ENCODE measurements at regions not wholly inside any gene's neighbourhood (a gene's known extent, or its start where the extent isn't known, plus 50 kb on each side); places are given as distances from the start of the nearest gene placed in this dataset.
"Not testable (repeated sequence)": the region's sequence is repeated elsewhere in the genome, so short reads cannot be mapped to it uniquely, and the experiment has no call there.

- not testable (repeated sequence) for DNase-seq (ENCODE audit: low read depth in 2 of 2)
Measured at GRCh38 chr16:51977506-51977905, 569.4 kb downstream of the TOX3 start.

GRCh38 chr16:51971184-51971583 lies 575.8 kb downstream of the TOX3 start:
- DNase-seq (ENCODE audit: low read depth in 2 of 2), result no peak

DNA sequence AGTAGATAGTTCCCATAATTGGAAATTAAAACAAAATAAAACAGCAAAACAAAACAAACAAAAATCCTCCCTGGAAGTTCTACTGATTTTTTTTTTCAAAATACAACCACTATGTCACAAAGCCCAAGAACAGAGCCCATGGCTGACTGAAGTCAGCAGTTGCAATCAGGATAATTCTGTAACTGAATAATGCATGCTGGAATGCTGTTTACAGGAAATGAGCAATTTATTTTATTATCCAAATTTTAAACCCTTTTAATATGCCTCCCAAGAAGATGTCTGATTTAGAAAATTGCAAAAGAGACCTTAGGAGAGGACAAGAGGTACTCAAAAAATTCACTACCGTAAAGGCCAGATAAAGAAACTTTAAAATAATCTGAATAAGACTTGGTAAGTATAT lies 578.2 kb downstream of the TOX3 start:
- no peak for DNase-seq (ENCODE audit: low read depth in 2 of 2)

DNA sequence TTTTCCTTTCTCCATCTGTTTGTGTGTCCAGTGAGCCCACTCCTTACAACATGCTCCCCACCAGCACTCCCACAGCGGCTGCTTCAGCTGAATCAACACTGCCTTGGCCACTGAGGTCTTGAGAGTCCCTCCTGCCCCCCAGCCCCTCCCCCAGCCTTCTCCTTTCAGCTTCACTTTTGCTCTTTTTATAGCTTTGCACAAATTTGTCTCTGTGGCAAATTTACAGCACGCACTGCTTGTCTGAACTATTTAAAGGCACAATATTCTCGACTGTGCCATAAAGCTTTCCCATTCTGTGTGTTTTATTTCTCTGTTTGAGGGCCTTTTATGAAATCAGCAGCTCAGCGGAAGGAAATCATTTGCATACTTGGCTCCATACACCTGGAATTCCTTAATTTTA lies 579.3 kb downstream of the TOX3 start:
- no peak for DNase-seq (ENCODE audit: low read depth in 2 of 2)

- no peak for DNase-seq (ENCODE audit: low read depth in 2 of 2)
Measured at GRCh38 chr16:51960931-51961330, 586.0 kb downstream of the TOX3 start.

DNA sequence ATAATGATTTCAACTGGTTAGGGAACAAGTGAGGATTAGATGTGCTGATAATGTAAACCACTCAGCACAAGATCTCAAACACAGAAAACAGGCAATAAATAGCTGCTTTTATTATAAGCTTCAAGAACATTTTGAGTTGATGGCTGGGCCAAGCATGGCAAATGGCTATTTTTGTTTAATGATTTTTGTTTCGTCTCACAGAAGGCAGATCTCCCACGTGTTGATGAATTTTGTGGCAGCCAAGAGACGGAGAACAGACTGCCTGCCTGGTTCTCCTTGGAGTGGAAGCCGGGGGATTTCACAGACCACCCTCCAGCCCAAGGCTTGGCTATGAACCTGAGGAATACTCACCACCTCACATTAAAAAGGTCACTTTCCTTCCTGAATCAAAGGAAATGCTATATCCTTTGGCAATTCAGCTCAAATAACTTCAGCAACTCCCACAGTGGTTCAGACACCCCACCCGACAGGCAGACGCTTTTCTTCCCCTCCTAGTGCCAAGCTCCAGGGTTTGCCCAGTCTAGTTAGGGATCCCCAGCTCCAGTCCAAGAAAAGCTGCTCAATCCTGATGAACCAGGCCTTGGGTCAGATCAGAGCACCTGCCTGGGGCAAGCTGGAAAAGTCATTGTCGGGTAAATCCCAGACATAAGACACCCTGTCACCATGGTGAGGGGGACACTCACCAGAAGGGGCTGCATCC lies 593.5 kb downstream of the TOX3 start:
- no peak for DNase-seq (ENCODE audit: low read depth in 2 of 2)

DNA sequence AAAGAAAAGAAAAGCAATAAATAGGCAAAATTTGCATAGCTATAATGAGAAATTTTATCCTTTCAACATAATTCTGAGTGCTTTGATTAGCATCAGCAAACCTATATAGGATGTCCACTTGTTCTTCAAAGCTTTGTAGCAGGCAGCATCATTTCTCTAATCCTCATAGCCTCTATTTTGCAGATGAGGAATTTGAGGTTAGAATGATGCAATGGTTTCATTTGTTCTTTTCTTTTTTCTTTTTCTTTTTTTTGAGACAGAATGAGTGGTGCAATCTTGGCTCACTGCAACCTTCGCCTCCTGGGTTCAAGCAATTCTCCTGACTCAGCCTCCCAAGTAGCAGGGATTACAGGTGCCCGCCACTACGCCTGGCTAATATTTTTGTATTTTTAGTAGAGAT lies 594.4 kb downstream of the TOX3 start:
- DNase-seq (ENCODE audit: low read depth in 2 of 2), result no peak

DNA sequence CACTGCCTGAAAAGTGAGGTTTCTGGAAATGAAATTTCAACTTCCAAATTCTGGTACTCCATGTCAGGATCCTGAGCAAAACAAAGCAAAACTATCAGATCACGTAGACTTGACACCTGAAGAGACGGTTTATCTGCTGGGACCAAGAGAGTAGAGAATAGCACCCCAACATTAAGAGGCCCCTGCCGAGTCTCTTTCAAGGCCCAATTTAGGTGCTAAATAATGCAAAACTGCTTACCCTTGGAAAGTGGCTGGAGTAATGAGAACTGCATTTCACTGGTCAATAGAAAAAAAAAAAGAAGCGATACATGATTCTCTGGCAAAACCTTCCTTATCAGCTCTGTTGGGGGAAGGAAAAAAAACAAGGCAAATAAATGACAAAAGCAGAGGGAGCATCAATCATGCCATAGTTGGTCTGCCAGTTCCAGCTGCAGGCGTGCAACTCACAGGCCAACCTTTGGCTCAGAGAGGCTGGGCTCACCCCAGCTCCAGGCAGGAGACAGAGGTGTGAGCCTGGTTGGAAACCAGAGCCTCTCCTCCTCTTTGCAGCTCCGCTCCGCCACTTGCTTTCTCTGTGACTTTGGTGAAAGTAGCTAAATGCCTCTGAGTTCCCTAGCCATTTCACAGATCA lies 595.2 kb downstream of the TOX3 start:
- no peak for DNase-seq (ENCODE audit: low read depth in 2 of 2)

DNA sequence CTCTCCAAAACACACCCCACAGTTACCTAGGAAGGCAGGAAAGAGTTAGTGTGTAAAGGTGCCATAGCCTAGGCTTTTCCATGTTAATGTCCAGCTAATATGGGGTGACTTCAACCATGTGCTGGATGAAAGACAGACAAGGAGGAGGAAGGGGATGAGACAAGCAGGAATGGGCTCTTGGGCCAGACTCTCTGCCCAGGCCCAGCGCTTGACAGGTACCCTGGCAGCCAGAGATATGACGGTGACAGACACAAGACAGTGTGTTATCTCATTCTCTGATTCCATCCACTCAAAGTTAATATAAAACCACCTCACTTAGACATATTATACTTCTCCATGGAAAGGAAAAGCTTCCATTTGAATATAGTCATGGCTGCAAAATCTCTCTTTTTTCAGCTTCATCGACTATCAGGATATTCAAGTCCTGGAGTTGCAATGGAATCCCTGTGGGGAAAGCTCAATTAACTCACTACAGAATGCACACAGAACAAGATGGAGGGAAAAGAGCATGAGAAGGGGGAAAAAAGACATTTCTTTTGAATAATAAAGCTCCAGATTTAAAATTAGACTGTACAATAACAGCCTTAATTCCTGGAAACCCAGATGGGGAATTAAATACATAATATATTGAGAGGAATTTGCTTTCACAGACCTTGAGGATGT lies 596.7 kb downstream of the TOX3 start:
- DNase-seq (ENCODE audit: low read depth in 2 of 2), result no peak

GRCh38 chr16:51949282-51949681 lies 597.7 kb downstream of the TOX3 start:
- DNase-seq (ENCODE audit: low read depth in 2 of 2), result no peak

- DNase-seq (ENCODE audit: low read depth in 2 of 2), result no peak
Measured at GRCh38 chr16:51941412-51941811, 605.5 kb downstream of the TOX3 start.

DNA sequence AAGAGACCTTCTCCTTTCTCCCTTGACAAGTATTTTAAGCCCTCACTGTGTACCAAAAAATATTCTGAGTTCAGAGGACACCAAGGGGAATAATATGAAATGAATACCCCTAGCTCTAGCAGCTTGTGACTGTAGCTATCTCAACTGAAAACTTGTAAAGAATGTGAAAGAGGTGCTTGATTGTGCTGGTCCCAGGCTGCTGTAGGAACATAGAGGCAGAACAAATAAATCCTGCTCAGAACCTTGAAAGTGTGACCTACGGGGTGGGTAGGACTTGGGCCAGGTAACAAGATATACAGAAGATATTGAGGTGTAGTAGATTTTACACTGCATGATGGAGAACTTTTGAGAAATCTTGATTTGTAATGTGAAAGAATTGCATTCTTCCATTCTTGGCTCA lies 606.8 kb downstream of the TOX3 start:
- DNase-seq (ENCODE audit: low read depth in 2 of 2), result no peak

- DNase-seq (ENCODE audit: low read depth in 2 of 2), result no peak
Measured at GRCh38 chr16:51939378-51939871, 607.5 kb downstream of the TOX3 start.

- no peak for DNase-seq (ENCODE audit: low read depth in 2 of 2)
Measured at GRCh38 chr16:51938861-51939260, 608.1 kb downstream of the TOX3 start.

- DNase-seq (ENCODE audit: low read depth in 2 of 2), result no peak
Measured at GRCh38 chr16:51937771-51938170, 609.2 kb downstream of the TOX3 start.

DNA sequence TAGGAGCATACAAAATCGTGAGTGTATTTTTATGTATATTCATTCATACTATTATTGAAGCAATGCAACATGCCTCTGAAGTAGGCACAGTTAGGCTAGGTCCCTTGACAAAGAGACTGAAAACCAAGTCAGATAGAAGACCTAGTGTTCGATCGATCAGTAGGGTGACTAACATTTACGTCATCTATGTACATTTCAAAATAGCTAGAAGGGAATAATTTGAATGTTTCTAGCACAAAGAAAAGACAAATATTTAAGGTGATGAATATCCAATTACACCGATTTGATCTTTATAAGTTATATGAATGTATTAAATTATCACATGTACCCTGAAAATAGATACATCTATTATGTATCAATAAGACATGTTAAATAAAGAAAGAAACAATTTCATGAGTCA lies 610.1 kb downstream of the TOX3 start:
- no peak for DNase-seq (ENCODE audit: low read depth in 2 of 2)

DNA sequence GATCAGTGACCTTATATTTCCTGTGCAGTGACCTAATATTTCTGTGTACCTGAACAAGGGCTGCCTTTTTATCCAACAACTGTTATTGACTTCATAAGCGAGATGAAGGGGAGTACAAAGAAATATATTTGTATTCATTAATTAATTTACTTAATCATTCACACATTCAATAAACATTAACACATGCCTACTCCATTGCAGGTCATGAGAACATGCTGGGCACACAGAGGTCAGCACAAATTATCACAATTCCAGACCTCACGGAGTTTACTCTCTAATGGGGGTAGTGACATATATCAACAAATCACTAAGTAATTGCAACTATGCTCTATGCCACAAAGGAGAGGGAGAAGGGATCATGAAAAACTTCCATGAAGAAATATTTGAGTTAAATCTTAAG lies 614.6 kb downstream of the TOX3 start:
- no peak for DNase-seq (ENCODE audit: low read depth in 2 of 2)

GRCh38 chr16:51931653-51932052 lies 615.3 kb downstream of the TOX3 start:
- no peak for DNase-seq (ENCODE audit: low read depth in 2 of 2)

GRCh38 chr16:51924744-51925143 lies 622.2 kb downstream of the TOX3 start:
- no peak for DNase-seq (ENCODE audit: low read depth in 2 of 2)

- no peak for DNase-seq (ENCODE audit: low read depth in 2 of 2)
Measured at GRCh38 chr16:51922476-51922875, 624.5 kb downstream of the TOX3 start.

DNA sequence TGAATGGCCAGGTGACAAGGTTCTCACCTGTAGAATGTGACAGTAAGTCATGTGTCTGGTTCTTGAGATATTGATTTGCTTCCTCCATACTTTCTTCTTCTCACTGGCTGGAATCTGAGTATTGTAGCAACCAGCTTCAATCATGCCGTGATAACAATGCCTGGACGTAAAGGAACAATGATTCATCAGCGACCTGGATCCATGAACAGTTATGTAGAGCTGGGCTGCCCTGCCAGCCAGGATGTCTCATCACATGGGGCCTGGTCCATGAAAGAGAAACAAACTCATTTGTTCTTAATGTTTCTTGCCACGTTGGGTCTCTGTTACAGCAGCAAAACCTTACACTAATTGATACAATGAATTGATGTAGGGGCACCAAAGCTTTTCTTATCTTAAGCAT lies 627.2 kb downstream of the TOX3 start:
- no peak for DNase-seq (ENCODE audit: low read depth in 2 of 2)

- DNase-seq (ENCODE audit: low read depth in 2 of 2), result no peak
Measured at GRCh38 chr16:51916814-51917213, 630.1 kb downstream of the TOX3 start.

GRCh38 chr16:51916231-51916630 lies 630.7 kb downstream of the TOX3 start:
- DNase-seq (ENCODE audit: low read depth in 2 of 2), result no peak

Data from fibroblast of skin of left biceps (primary cell).